Activated CD4-positive, alpha-beta T cell treated with anti-CD3 and anti-CD28 coated beads, Interleukin-10, Interleukin-2, amounts not matched to agents 100 ng/mL and 50 ng/mL, durations not matched to agents 16 hours and 8 hours (primary cell): ENCODE measurements at regions not wholly inside any gene's neighbourhood (a gene's known extent, or its start where the extent isn't known, plus 50 kb on each side); places are given as distances from the start of the nearest gene placed in this dataset.
"Not testable (repeated sequence)": the region's sequence is repeated elsewhere in the genome, so short reads cannot be mapped to it uniquely, and the experiment has no call there.

Experiments
- DNase-seq: peaks from one replicate; pipeline ENCODE4 v3.0.0-alpha.2; 2020

DNA sequence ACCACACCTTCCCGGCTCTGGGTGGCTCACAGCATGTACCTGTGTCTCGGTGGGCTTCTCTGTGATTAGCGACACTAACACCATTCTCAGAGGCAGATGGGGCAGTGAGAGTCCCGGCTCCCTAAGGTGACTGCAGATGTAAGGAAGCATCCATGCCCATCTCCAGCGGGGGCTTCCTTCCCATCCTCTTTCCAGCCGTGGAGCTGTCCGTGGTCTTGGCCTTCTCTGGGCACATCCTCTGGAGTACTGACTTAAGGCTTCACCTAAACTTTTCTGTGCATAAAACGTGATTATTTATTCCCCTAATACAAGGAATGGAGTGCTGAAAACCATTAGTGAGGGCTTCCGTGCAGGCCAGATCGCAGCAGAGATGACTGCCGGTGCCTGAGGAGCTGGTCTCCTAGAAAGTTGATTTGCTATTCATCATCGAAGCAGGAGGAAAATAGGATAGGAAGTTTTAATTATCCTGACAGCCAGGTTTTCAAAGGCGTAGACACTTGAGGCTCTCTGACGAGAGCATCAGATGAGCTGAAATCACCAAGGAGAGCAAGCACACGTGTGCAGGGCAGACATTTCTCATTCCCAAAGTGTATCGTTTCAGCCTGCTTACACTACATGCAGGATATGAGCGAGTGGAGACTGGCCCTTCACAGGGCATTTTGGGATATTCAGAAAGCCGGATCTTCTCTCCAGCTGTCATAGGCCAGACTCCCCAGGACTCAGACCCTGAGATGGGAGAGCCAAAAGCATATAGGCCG lies 186.1 kb upstream of the SALL3 start:
- DNase-seq, result no peak

DNA sequence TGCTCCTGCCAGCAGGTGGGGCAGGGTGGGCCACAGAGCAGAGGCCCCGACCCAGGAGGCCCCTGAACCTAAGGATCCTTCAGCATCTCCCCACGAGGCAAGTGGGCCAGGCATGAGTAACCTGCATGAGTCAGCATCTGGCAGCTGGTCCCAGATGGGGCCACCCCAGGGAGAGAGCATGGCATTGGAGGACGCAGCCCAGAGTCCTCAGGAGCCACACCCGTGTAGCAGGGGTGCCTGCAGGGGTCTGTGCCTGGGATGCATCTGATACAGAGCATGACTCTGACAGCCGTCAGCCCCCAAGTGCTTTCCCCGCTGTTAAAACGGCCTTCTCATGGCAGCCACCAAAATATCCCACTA lies 185.6 kb upstream of the SALL3 start:
- no peak for DNase-seq

DNA sequence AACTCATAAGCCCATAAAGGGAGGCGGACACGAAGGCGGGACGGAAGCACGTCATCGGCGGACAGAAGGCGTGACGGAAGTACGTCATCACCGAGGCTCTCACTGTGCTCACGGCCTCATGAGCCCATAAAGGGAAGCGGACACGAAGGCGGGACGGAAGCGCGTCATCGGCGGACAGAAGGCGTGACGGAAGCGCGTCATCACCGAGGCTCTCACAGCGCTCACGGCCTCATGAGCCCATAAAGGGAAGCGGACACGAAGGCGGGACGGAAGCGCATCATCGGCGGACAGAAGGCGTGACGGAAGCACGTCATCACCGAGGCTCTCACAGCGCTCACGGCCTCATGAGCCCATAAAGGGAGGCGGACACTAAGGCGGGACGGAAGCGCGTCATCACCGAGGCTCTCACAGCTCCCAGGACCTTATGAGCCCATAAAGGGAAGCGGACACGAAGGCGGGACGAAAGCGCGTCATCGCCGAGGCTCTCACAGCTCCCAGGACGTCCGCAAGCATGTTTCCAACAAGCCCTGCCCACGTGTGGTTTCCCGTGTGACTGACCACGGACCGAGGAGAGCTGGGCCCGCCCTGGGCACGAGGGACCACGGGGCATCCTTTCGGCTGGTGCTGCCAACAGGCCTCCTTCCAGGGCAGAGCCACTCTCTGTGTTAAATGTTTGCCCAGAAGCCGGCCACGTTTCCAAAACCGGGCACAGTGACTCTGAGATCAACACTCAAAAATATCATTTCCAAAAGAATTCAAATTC lies 182.7 kb upstream of the SALL3 start:
- DNase-seq, result no peak

DNA sequence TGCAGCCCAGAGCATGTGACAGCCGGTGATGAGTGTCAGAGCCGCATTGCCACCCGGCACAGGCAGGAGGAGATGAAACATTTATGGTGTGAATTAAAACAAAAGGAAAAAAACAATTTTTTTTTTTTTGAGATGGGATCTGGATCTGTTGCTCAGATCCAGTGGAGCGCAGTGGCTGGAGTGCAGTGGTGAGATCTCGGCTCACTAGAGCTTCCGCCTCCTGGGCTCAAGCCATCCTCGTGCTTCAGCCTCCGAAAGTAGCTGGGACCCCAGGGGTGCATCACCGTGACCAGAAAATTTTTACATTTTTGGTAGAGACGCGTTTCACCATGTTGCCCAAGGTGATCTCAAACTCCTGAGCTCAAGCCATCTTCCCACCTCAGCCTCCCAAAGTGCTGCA lies 182.1 kb upstream of the SALL3 start:
- DNase-seq, result no peak

DNA sequence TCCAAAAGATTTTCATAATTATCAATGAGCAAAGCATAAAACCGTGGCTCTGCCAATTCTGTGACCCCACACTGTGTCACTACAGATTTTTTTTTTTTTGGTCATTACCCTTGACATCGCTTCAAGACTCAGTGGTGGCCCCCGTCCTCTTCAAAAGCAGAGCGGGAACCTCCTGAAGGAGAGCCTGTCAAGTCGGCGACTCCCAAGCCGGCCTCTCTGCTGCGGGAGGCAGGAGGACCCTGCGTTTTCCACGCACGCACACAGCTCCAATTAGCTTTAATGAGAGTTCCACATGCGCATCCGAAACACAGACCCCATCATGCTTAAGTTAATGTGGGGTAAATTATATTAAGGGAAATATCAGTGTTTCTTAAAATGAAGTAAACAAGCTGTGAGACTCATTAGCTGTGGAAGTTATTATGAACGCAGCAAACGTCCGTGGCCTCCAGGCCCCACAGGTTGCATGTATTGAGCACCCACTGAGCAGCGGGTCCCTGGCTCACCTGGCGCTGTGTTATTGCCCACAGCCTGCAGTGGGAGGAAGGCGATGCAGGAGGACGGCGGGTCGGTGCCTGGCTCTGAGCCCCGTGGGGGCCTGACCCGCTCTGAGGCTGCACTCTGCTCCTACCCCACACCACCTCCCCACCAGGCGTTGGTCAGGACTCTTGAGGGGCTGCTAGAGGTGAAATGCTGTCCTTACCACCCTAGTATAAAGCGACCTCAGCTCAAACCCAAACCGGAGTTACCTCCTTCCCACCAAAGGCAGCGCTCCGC lies 181.0 kb upstream of the SALL3 start:
- DNase-seq, result no peak

DNA sequence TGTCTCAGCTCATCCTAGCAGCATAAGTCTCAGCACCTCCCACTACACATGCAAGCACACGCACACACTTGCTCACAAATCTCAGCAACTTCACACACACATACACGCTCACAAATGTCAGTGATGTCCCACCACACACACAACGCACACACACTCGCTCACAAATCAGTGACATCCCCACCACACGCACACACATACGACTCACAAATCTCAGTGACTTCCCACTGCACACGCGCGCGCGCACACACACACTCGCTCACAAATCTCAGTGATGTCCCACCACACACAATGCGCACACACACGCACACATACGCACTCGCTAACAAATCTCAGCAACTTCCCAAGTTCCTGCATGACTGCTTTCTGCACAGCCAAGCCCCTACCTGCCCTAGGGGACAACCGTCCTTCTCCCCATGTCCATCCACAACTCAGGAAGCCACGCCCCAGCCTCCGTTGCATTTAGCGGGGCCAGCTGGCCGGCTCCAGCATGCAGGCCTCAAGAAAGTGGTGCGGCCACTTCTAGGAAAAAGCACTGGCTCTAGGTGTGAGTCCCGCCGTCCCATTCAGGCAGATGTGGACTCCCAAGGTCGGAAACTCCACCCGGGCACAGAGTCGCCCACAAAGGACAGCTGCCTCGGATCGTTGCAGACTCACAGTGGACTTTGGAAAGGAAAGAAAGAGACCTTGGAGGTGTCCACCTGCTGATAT lies 180.1 kb upstream of the SALL3 start:
- DNase-seq, result no peak

DNA sequence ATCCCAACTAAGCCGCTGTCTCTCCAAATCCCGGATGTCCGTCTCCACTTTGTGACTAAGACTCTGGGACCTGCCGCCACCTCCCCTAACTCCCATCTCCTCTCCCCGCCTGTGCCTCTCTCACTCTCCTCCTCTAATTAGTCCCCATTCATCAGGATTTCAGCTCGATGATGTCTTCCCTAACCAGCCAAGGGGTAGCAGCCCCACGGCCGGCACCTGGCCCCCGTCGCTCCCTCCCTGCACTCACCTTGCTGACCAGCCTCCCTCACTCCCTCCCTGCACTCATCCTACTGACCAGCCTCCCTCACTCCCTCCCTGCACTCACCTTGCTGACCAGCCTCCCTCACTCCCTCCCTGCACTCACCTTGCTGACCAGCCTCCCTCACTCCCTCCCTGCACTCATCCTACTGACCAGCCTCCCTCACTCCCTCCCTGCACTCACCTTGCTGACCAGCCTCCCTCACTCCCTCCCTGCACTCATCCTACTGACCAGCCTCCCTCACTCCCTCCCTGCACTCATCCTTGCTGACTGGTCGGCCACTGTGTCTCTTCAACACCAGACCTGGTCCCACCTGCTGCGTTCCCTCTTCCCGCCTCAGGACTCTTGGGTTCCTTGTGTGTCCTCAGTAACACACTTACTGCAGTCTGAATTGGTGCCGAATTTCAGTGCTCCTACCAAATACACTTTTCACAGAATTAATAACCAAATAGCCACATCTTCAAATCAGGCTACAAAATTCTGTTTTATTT lies 179.3 kb upstream of the SALL3 start:
- DNase-seq, result not testable (repeated sequence)

DNA sequence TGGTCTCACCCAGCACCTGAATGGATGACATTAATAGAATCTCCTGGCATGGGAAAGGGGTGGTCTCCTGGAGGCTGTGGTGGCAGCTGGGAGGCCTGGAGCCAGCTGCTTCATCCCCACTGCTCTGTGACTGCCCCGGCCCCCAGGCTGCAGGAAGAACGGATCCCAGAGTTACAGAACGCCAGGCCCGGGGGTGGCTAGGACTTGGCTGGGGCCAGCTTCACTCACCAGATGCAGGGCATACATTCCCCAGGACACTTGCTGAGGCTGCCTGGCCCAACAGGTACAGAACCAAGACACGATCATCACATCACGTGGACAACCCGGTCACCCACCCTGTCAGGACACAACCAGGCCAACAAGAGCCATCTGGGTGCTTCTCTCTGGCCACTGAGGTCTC lies 178.6 kb upstream of the SALL3 start:
- DNase-seq, result no peak

DNA sequence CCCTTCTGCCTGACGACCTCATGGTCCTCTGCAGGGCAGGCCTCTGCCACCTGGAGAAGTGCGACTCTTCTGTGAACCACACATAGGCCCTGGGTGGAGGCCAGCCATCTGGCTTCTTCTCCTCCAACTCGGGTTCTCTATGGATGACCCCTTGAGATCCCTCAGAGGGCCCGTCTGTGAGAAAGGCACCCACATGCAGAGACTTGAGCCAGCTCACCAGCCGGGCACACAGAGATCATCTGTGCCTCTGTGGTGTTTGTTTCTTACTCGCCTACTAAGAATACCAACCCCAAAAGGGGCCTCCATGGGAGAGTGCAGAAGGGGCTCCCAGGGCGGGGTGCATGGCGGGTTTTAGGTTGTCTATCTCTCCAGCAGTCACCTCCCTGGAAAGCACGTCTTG lies 176.5 kb upstream of the SALL3 start:
- DNase-seq, result no peak

DNA sequence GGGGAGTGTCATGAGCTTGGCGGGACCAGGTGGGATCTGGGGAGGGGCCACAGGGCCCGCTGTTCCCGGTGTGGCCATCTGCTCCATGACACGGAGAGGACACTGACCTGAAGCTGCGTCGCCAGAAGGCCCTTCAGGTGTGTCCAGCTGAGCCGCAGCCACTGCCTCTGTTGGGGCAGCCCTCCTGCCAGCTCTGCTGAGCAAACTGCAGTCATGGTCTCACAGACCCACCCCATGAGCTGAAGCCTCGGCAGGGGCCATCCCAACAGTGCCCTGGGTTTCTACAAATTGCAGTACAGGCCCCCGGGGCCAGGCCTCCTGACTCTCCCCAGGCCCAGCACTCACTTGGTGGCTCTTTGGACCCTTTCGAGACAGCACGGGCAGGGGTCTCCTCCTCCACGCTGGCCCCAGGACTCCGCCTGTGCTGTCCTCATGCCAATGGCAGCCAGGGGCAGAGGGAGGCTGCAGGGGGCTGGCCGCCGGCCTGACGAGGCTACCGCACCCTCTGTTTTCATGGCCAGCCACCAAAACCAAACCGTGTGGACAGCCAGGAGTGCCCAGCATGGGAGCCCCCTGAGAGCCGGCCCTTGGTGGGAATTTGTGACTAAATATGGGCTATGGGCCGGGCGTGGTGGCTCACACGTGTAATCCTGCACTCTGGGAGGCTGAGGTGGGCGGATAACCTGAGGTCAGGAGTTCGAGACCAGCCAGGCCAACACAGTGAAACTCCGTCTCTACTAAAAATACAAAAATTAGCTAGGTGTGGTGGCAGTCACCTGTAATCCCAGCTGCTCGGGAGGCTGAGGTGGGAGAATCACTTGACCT lies 175.2 kb upstream of the SALL3 start:
- no peak for DNase-seq

DNA sequence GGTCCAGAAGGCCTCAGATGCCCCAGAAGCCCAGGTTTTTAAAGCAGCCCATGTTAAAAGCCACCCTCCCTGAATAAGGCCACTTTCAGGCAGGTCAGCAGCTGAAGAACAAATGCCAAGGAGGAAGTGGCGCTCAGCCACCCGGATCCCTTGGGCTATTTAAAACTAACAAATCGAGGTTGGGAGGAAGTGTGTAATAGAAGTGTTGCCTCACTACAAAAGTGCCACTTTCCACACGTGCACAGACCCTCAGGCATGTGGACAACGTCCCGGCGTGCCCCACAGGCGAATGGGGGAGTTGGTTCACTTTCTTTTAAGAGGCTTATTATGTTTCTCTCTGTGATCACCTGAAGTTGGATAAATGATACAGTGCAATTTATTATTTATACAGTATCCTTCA lies 173.8 kb upstream of the SALL3 start:
- no peak for DNase-seq

DNA sequence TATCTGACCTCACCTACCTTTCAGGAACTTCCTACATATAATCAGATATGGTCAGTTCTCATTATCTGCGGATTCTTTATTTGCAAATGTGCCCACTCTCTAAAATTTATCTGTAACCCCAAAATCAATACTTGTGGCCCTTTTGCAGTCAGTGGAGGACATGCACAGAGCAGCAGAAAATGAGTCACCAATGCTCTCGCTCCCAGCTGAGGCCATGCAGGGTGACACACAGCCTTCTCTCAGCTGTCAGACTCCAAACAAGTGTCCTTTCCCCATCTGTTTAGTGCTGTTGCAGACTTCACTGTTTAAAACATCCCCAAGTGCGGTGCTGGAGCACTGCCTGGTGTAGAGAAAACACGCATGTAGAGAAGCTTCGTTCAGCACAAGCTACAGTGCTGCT lies 171.9 kb upstream of the SALL3 start:
- no peak for DNase-seq

DNA sequence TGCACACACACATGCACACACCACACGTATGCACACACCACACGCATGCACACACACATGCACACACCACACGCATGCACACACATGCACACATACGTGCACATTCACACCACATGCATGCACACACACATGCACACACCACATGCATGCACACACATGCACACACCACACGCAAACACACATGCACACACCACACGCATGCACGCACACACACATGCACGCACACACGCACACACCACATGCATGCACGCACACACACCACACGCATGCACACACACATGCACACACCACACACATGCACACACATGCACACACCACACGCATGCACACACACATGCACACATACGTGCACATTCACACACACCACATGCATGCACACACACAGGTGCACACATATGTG lies 169.8 kb upstream of the SALL3 start:
- no peak for DNase-seq

DNA sequence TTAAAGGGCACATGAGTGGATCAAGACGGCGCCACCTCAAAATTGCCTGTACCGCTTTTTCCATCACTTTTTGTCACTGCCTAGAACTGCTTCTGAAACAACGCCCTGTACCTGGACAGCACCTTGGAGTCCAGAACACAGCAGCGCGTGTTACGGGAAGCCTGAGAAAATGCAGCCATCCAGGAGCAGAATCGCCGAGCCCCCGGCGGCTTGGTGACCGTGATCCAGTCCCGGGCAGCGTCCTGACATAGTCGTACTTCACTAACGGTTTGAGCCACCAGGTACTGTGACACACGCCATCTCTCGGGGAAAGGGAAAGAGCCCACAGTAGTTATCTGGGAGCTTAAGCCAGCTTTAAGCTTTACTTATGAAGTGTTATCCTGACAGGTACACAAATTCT lies 168.9 kb upstream of the SALL3 start:
- no peak for DNase-seq

DNA sequence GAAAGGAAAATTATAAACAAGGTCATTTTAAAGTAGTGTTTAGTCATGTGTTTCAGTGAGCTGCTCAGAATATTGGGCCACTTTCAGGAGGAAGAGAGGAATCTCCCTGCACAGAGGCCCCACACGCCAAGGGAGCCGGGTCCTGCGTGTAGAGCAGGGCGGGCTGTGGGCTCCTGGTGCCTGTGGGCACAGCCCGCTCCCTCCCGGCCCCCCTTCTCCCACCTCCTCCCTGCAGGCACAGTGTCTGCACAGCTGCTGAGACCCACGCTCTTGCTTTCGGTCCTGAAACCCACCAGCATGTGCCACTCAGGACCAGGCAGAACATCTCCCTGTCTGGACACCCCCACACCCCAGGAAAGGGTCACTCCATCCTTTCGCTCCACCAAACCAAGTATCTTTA lies 167.6 kb upstream of the SALL3 start:
- DNase-seq, result no peak

DNA sequence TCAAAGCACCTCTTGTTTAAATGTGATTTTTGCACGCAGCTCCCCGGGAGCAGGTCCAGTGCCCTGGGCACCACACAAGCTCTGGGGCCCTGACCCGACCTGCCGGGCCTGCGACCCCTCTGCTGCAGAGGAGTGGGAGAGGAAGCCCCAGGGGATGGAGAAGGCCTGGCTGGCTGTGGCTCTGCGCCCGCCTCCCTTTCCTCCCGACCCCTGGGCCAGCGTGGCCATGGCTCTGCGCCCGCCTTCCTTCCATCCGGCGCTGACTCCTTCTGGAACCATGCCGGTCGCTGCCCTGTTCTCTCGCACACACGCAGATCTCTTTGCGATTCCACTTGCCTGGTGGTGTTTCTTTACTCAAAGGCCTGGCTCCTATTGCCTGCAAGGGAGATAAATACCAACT lies 166.5 kb upstream of the SALL3 start:
- DNase-seq, result no peak

DNA sequence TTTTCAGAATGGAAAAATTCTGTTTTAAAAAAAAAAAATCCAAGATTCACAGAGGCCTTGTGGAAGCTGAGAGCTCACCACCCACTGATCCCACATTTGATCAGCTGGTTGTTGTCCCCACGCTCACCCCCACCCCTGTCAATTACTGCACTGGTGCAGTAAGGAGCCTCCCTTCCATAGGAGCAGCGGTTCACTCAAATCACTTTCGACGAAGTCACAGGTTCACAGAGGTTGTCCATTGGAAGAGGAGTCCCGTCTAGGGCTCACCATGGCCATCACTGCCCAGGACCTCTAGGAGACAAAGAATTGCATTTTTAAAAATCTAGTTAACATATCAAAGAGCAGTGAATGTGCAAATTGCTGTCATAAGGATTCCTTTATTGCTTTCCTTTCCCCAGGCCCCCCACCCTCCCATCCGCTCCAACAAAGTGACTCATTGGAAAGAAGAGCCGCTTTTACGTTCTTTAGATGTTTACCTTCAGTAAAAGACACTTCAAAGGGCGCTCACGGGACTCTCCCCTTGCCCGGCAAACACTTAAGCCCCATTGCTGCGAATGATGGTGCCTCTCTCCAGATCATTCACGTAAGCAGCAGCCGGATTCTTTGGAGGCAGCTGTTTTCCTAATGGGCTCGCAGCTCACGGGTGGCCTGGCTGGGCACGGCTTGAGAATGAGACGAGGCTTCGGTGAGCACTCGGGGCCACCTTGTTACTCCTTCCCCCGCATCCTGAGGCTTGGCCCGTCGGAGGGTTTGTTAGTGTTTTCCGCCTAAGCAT lies 165.5 kb upstream of the SALL3 start:
- no peak for DNase-seq

DNA sequence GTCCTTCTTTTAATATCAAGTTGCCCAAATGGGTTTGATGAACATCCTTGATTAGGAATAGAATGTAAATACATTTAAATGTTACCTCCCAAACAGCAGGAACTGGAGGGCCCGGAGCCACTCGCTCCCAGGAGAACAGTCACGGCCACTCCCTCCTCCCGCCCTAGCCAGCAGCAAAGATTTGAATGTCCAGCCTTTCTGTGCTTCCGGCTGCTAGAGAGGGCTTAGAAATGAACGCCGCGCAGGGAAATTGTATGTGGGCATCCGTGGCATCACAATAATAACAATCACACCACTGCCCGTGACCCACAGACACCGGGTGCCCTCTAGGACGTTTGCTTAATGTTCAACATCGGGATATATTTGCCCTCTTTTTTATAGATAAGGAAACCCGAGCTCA lies 164.9 kb upstream of the SALL3 start:
- no peak for DNase-seq

DNA sequence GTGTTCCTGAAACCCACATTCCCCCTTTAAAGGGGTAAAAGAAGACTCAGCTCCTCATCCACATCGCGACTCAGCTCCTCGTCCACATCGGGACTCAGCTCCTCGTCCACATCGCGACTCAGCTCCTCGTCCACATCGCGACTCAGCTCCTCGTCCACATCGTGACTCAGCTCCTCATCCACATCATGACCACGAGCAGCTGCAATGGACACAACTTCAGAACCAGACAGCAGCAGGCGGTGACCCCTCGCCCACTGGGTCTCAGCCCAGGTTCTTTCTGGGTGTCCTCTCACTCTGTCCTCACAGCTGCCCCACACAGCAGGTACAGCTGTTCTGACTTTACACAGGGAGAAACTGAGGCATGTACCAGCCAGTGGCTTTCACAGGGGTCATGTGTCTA lies 163.5 kb upstream of the SALL3 start:
- DNase-seq, result no peak

DNA sequence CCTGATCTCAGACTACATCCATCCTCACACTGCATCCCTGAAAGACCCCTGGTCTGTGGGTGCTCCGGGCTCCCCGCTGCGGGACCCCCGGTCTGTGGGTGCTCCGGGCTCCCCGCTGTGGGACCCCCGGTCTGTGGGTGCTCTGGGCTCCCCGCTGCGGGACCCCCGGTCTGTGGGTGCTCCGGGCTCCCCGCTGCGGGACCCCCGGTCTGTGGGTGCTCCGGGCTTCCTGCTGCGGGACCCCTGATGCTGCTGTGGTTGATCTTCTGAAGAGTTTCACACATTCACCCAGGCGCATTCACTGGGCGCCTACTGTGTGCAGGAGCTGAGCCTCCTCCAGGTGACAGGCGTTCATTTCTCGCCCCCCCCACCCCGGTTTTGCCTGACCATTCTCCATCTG lies 162.7 kb upstream of the SALL3 start:
- no peak for DNase-seq

DNA sequence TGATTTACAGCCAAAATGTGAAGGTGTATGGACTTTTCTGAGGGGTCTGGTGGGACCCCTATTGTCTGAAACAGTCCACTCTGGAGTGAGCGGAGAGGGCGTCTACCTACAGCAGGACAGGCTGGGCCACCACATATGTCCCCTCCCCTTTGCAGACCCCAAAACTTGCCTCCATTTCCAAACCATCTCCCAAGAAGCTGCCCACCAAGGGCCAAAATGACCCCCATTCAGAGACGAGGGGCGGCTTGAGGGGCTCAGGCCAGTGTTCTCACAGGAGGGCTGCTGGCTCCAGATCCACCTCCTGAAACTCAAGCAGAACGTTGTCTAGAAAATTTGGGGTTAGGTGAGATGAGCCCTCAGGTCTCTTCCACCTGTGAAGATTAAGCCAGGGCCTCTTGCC lies 161.1 kb upstream of the SALL3 start:
- DNase-seq, result no peak
